ENCODE measurements at regions not wholly inside any gene's neighbourhood (a gene's known extent, or its start where the extent isn't known, plus 50 kb on each side); places are given as distances from the start of the nearest gene placed in this dataset.

DNA sequence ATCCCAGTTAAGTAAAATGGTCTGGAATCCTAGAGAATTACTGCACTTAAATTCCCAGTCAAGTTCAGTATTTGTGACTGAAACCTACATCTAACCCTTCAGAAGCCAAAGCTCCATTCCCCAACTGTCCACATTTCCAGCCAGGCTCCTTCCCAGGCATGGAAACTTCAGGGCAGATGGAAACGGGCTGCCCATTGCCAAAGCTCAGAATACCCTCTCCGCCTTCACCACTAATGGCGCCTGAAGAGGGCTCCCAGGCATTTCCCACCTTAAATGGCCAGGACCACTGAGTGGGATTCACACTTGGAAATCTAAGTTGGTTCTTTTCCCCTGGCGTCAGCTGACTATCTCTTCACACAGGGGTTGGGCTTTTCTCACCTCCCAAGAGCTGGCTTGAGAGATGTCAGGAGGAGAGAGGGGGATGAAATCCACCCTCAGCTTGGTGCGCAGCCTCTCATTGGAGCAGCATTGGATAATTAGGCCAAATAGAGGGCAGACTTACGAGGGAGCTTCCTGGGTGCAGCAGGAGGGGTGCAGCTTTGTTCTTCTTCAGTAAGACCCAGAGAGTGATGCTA, 82.9 kb downstream of the ANKRD60 start:
- TF ChIP-seq, protein P1, sequence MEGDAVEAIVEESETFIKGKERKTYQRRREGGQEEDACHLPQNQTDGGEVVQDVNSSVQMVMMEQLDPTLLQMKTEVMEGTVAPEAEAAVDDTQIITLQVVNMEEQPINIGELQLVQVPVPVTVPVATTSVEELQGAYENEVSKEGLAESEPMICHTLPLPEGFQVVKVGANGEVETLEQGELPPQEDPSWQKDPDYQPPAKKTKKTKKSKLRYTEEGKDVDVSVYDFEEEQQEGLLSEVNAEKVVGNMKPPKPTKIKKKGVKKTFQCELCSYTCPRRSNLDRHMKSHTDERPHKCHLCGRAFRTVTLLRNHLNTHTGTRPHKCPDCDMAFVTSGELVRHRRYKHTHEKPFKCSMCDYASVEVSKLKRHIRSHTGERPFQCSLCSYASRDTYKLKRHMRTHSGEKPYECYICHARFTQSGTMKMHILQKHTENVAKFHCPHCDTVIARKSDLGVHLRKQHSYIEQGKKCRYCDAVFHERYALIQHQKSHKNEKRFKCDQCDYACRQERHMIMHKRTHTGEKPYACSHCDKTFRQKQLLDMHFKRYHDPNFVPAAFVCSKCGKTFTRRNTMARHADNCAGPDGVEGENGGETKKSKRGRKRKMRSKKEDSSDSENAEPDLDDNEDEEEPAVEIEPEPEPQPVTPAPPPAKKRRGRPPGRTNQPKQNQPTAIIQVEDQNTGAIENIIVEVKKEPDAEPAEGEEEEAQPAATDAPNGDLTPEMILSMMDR (optimal IDR thresholded peaks at IDR 0.05 in 1 of 3, IDR thresholded peaks at IDR 0.05 in 1 of 3, conservative IDR thresholded peaks at IDR 0.05 in 1 of 3; ENCODE audit: extremely low read depth in 1 of 3, insufficient read depth in 2 of 3, low read length in 3 of 3) = no peak
- TF ChIP-seq EZH2 (IDR thresholded peaks at IDR 0.05; ENCODE audit: low read length) = no peak
